H9 (cell line): ENCODE measurements at regions not wholly inside any gene's neighbourhood (a gene's known extent, or its start where the extent isn't known, plus 50 kb on each side); places are given as distances from the start of the nearest gene placed in this dataset.

Experiments
- DNase-seq: peaks from one replicate; pipeline ENCODE4 v3.0.0-alpha.2; 2017
- H2AFZ ChIP-seq: one replicate; pipeline ENCODE4 v1.6.1; 2013; ENCODE audit warnings: mild to moderate bottlenecking, low read length, control low read depth, moderate library complexity
- H2AK5ac ChIP-seq: 2 replicates; pipeline ENCODE4 v1.6.1; 2013; ENCODE audit warnings: low read length, control low read depth, mixed read lengths; ENCODE audit not compliant: insufficient read length
- H2BK120ac ChIP-seq: one replicate; pipeline ENCODE4 v1.6.1; 2013; ENCODE audit warnings: low read depth, mild to moderate bottlenecking, low read length, control low read depth, inconsistent platforms; ENCODE audit not compliant: poor library complexity, severe bottlenecking
- H2BK12ac ChIP-seq: 2 replicates; pipeline ENCODE4 v1.6.1; 2013; ENCODE audit warnings: low read length, control low read depth, mixed read lengths, low read depth; ENCODE audit not compliant: insufficient read length
- H2BK15ac ChIP-seq: 2 replicates; pipeline ENCODE4 v1.6.1; 2013; ENCODE audit warnings: low read depth, low read length, control low read depth
- H2BK20ac ChIP-seq: one replicate; pipeline ENCODE4 v1.6.1; 2013; ENCODE audit warnings: low read depth, mild to moderate bottlenecking, low read length, control low read depth, inconsistent platforms; ENCODE audit not compliant: poor library complexity, severe bottlenecking
- H2BK5ac ChIP-seq: 2 replicates; pipeline ENCODE4 v1.6.1; 2013; ENCODE audit warnings: low read length, control low read depth, mixed read lengths; ENCODE audit not compliant: insufficient read length
- H3K14ac ChIP-seq: 2 replicates; pipeline ENCODE4 v1.6.1; 2013; ENCODE audit warnings: low read length, control low read depth; ENCODE audit not compliant: insufficient read depth
- H3K18ac ChIP-seq: 2 replicates; pipeline ENCODE4 v1.6.1; 2013; ENCODE audit warnings: low read depth, mild to moderate bottlenecking, mixed read lengths, low read length, control low read depth; ENCODE audit not compliant: insufficient read length
- H3K23ac ChIP-seq: 2 replicates; pipeline ENCODE4 v1.6.1; 2013; ENCODE audit warnings: low read length, control low read depth, mixed read lengths, low read depth; ENCODE audit not compliant: insufficient read length
- H3K23me2 ChIP-seq: 2 replicates; pipeline ENCODE4 v1.6.1; 2013; ENCODE audit warnings: low read depth, mild to moderate bottlenecking, mixed read lengths, low read length, control low read depth; ENCODE audit not compliant: insufficient read length, poor library complexity, severe bottlenecking
- H3K27ac ChIP-seq: 2 replicates; pipeline ENCODE4 v1.5.1; 2013; ENCODE audit warnings: low read length, control low read depth, mixed read lengths, low read depth; ENCODE audit not compliant: insufficient read length
- H3K27me3 ChIP-seq: 2 replicates; pipeline ENCODE4 v1.6.1; 2013; ENCODE audit warnings: low read length, control low read depth, inconsistent platforms; ENCODE audit not compliant: insufficient read depth
- H3K4ac ChIP-seq: 2 replicates; pipeline ENCODE4 v1.6.1; 2013; ENCODE audit warnings: low read depth, mild to moderate bottlenecking, control low read depth, inconsistent platforms, low read length, moderate library complexity
- H3K4me1 ChIP-seq: 2 replicates; pipeline ENCODE4 v1.6.1; 2013; ENCODE audit warnings: low read length, control low read depth, inconsistent platforms; ENCODE audit not compliant: insufficient read depth
- H3K4me2 ChIP-seq: 2 replicates; pipeline ENCODE4 v1.6.1; 2013; ENCODE audit warnings: low read length, control low read depth, mixed read lengths; ENCODE audit not compliant: insufficient read length, insufficient read depth
- H3K56ac ChIP-seq: 2 replicates; pipeline ENCODE4 v1.6.1; 2013; ENCODE audit warnings: low read depth, mild to moderate bottlenecking, mixed read lengths, low read length, control low read depth; ENCODE audit not compliant: insufficient read length
- H3K79me1 ChIP-seq: 2 replicates; pipeline ENCODE4 v1.6.1; 2013; ENCODE audit warnings: low read depth, mild to moderate bottlenecking, moderate library complexity, low read length, control low read depth, inconsistent platforms; ENCODE audit not compliant: insufficient read depth, poor library complexity, severe bottlenecking
- H3K79me2 ChIP-seq: 2 replicates; pipeline ENCODE4 v1.6.1; 2013; ENCODE audit warnings: low read length, control low read depth, inconsistent platforms; ENCODE audit not compliant: insufficient read depth
- H3K9ac ChIP-seq: 2 replicates; pipeline ENCODE4 v1.6.1; 2013; ENCODE audit warnings: low read length, control low read depth, mixed read lengths; ENCODE audit not compliant: insufficient read length; ENCODE audit errors: extremely low read depth
- H3K9me3 ChIP-seq: one replicate; pipeline ENCODE4 v1.6.1; 2013; ENCODE audit warnings: low read depth, low read length, inconsistent platforms; ENCODE audit not compliant: control insufficient read depth
- H3T11ph ChIP-seq: one replicate; pipeline ENCODE4 v1.6.1; 2013; ENCODE audit warnings: mild to moderate bottlenecking, low read length, control low read depth, inconsistent platforms
- H4K20me1 ChIP-seq: one replicate; pipeline ENCODE4 v1.6.1; 2013; ENCODE audit not compliant: control insufficient read depth, insufficient read length, insufficient read depth
- H4K5ac ChIP-seq: 2 replicates; pipeline ENCODE4 v1.6.1; 2013; ENCODE audit warnings: low read depth, mild to moderate bottlenecking, mixed read lengths, low read length, control low read depth; ENCODE audit not compliant: insufficient read length
- H4K8ac ChIP-seq: replicated peaks from 2 replicates; pipeline ENCODE4 v1.6.1; 2013; ENCODE audit warnings: low read length, control low read depth, mixed read lengths, low read depth; ENCODE audit not compliant: insufficient read length
- H4K91ac ChIP-seq: 2 replicates; pipeline ENCODE4 v1.6.1; 2013; ENCODE audit warnings: low read depth, mild to moderate bottlenecking, moderate library complexity, mixed read lengths, low read length, control low read depth; ENCODE audit not compliant: insufficient read length
- H3K27ac Mint-ChIP-seq, 3 experiments: 2 replicates in 2 of 3; 3 replicates in 1 of 3; pipeline ENCODE4 v1.8.0; 2020 to 2021; ENCODE audit warnings: mixed read lengths in 3 of 3, mild to moderate bottlenecking in 1 of 3, moderate library complexity in 1 of 3
- H3K27me3 Mint-ChIP-seq: 2 replicates; pipeline ENCODE4 v1.8.0; 2021; ENCODE audit warnings: low read depth, mild to moderate bottlenecking, moderate library complexity, mixed read lengths
- H3K36me3 Mint-ChIP-seq, 3 experiments: 2 replicates in 2 of 3; 3 replicates in 1 of 3; pipeline ENCODE4 v1.8.0; 2020 to 2021; ENCODE audit warnings: low read depth in 3 of 3, mixed read lengths in 3 of 3; ENCODE audit not compliant: insufficient read depth in 1 of 3
- H3K4me1 Mint-ChIP-seq, 2 experiments: 2 replicates each; pipeline ENCODE4 v1.8.0; 2020; ENCODE audit warnings: mixed read lengths in 2 of 2
- H3K4me3 Mint-ChIP-seq, 2 experiments: 2 replicates in 1 of 2; 3 replicates in 1 of 2; pipeline ENCODE4 v1.8.0; 2020 to 2021; ENCODE audit warnings: mild to moderate bottlenecking in 2 of 2, mixed read lengths in 2 of 2, moderate library complexity in 1 of 2
- H3K9me3 Mint-ChIP-seq, 2 experiments: 2 replicates in 1 of 2; 3 replicates in 1 of 2; pipeline ENCODE4 v1.8.0; 2020; ENCODE audit warnings: mild to moderate bottlenecking in 2 of 2, mixed read lengths in 2 of 2, moderate library complexity in 1 of 2
- WGBS: extraction: QIAGEN DNeasy Blood & Tissue Kit; methylation state at CpG from one replicate; pipeline ENCODE4 v1.1.7; 2013; ENCODE audit warnings: missing lambda C conversion rate, low lambda C conversion rate, mixed read lengths; ENCODE audit not compliant: insufficient read length; ENCODE audit errors: extremely low coverage; 5-methylcytosine and 5-hydroxymethylcytosine counted together
- TF ChIP-seq, protein P1 (sequence below): fragments of 200-600 bp; sonication (generic); conservative IDR thresholded peaks from 3 replicates; pipeline ENCODE4 v1.8.0; 2021; ENCODE audit warnings: antibody characterized with exemption, mild to moderate bottlenecking

DNA sequence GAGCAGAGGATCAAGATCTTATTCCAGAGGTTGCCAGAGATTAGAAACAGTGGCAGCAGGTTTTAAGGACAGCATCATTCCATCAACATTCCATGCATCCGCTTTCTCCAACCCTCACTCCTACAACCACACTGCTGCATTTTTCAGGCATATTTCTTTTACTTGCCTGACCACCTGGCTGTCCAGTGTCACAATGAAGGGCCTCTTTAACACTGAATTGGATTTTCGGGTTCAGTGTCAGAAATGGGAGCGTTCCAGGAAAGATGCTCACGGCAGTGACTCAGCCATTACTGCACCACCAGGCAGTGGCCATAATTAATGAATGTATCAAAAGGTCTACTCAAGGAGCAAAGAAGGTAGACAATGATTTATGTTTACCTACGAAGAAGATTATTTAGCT lies 200.4 kb upstream of the ESRRG start:
- H2AK5ac ChIP-seq: no peak overlapping the region
- no peak overlapping the region for H3K4me3 Mint-ChIP-seq
- TF ChIP-seq, protein P1, sequence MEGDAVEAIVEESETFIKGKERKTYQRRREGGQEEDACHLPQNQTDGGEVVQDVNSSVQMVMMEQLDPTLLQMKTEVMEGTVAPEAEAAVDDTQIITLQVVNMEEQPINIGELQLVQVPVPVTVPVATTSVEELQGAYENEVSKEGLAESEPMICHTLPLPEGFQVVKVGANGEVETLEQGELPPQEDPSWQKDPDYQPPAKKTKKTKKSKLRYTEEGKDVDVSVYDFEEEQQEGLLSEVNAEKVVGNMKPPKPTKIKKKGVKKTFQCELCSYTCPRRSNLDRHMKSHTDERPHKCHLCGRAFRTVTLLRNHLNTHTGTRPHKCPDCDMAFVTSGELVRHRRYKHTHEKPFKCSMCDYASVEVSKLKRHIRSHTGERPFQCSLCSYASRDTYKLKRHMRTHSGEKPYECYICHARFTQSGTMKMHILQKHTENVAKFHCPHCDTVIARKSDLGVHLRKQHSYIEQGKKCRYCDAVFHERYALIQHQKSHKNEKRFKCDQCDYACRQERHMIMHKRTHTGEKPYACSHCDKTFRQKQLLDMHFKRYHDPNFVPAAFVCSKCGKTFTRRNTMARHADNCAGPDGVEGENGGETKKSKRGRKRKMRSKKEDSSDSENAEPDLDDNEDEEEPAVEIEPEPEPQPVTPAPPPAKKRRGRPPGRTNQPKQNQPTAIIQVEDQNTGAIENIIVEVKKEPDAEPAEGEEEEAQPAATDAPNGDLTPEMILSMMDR: no peak
- H3K9ac ChIP-seq: no peak overlapping the region
- H3K36me3 Mint-ChIP-seq: no peaks in the 10 kb centered on the region
- no peaks in the 10 kb centered on the region for H3K79me2 ChIP-seq
- H3K9me3 ChIP-seq: no peaks in the 10 kb centered on the region
- no peak for DNase-seq
- no peak overlapping the region for H3K27ac Mint-ChIP-seq
- H3K4me2 ChIP-seq: no peak overlapping the region
- H2BK5ac ChIP-seq: no peak overlapping the region
- no peak overlapping the region for H4K8ac ChIP-seq
- H4K5ac ChIP-seq: no peak overlapping the region
- no peak overlapping the region for H3K14ac ChIP-seq
- H4K20me1 ChIP-seq: no peaks in the 10 kb centered on the region
- H3K27me3 Mint-ChIP-seq: no peaks in the 10 kb centered on the region; the same call in 1 of the 2 replicates
- no CpG with 5 or more reads among the region's 5 CpGs for WGBS
- no peak overlapping the region for H3K27ac ChIP-seq
- no peaks in the 10 kb centered on the region for H3K79me1 ChIP-seq
- H3K4me1 ChIP-seq: no peaks in the 10 kb centered on the region
- H2BK15ac ChIP-seq: no peak overlapping the region
- H3K4me1 Mint-ChIP-seq: peaks cover 17 to 24% of the 10 kb centered on the region in 2 experiments; a peak in 3 of 4 replicates
- no peak overlapping the region for H2AFZ ChIP-seq
- no peak overlapping the region for H3K56ac ChIP-seq
- no peaks in the 10 kb centered on the region for H3K23me2 ChIP-seq
- no peak overlapping the region for H3T11ph ChIP-seq
- no peak overlapping the region for H2BK120ac ChIP-seq
- H2BK12ac ChIP-seq: no peak overlapping the region
- no peaks in the 10 kb centered on the region for H3K27me3 ChIP-seq
- no peak overlapping the region for H3K23ac ChIP-seq
- no peaks in the 10 kb centered on the region for H3K9me3 Mint-ChIP-seq
- H3K4ac ChIP-seq: no peak overlapping the region
- H3K18ac ChIP-seq: no peak overlapping the region
- no peak overlapping the region for H4K91ac ChIP-seq
- H2BK20ac ChIP-seq: no peak overlapping the region
